Non-pigmented ciliary epithelial cell (primary cell): ENCODE measurements at regions not wholly inside any gene's neighbourhood (a gene's known extent, or its start where the extent isn't known, plus 50 kb on each side); places are given as distances from the start of the nearest gene placed in this dataset.
"Not testable (repeated sequence)": the region's sequence is repeated elsewhere in the genome, so short reads cannot be mapped to it uniquely, and the experiment has no call there.

Experiments used
- DNase-seq: peaks from one replicate; pipeline ENCODE4 v3.0.0-alpha.2; 2010; ENCODE audit warnings: low read depth

DNA sequence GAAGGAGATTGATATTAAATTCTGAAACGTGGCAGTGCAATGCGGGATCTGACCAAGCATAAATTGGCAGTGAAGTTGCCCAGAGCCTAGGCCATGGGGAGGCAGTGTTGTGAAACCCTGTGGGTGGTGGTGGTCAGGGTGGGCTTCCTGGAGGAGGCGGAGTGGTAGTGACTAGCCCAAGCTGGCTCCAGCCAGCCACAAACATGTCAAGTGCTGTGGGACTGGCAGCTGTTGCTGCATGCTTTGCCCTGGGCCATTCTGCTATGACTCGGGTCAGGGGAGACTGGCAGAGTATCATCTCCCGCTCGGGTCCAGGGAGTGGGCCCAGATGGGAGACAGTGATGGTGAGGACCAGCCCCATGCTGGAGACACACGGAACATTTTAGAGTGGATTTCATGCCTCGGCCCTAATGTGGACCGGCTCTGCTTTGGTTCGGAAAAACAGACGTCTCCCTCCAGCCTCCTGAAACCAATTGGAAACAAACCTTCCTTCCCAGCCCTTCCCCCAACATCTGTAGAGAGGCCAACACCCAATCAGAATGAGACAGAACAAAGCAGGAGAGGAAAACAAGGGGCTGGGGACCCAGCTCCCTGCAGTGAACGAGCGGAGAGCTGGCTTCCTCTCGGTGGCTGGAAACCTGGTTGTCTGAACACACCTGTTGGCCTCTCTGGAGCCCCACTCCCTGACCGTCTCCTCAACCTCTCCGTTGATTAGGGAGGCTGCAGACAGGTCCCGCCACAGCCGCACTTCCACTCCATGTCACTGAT, 58.2 kb downstream of the TMEM270 start:
- DNase-seq, result no peak

DNA sequence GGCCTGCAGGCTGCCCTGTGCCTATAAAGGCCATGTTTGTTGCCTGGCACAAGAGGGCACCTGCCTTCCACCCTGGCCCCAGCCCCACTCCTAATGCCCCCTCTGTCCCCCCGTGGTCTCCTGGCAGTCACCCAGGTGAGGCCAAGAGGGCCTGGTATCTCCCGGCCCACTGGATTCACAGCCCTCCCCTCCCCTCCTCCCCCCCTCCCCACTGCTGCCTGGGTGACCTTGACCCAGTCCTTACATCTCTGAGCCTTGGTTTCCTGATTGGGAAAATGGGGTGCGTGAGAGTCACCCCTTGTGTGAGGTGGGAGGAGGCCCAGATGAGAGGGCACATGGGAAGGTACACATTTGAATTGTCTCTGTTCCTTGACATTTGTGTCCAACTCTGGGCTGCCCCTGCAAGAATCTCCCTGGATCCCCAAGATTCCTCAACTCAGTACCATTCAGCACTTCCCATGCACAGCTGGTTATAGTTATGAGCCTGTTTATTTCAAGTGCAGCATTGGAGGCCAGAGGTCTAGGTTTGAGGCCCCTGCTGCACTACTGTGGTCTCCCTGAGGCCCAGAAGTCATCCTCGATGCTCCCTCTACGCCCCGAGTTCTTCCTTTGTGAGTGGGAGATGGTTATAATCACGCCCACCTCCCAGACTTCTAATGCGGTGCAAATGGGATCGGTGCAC, 58.9 kb downstream of the TMEM270 start:
- no peak for DNase-seq

DNA sequence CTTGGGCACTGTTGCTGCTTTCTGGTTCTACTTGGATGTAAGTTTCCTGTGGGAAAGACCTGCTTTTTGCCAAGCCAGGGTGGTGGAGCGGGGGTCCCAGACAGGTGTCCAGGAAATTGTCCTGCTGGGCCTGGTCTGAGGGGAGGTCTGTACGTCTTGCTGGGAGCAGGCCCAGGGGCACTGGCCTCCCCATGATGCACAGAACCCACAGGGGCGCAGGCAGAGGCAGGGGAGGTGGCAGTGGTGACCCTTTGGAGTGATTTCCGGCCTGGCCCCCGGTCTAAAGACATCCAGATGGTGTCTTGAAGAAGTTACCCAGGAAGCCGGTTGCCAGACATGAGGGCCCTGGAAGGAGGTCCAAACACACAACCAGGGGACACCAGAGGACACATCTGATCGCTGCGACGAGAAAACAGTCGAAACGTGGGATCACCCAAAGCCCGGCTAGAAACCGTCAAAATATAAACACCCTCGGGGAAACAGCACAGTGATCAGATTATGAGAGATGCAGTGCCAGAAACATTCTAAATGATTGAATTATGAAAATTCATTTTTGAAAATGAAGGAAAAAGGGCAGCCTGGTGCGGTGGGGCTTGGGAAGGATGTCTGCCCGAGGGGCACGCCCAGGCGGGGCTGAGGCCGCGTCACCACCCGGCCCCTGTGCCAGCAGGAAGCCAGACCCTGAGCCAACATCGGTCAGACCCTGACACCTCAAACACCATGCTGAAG, 59.6 kb downstream of the TMEM270 start:
- no peak for DNase-seq

DNA sequence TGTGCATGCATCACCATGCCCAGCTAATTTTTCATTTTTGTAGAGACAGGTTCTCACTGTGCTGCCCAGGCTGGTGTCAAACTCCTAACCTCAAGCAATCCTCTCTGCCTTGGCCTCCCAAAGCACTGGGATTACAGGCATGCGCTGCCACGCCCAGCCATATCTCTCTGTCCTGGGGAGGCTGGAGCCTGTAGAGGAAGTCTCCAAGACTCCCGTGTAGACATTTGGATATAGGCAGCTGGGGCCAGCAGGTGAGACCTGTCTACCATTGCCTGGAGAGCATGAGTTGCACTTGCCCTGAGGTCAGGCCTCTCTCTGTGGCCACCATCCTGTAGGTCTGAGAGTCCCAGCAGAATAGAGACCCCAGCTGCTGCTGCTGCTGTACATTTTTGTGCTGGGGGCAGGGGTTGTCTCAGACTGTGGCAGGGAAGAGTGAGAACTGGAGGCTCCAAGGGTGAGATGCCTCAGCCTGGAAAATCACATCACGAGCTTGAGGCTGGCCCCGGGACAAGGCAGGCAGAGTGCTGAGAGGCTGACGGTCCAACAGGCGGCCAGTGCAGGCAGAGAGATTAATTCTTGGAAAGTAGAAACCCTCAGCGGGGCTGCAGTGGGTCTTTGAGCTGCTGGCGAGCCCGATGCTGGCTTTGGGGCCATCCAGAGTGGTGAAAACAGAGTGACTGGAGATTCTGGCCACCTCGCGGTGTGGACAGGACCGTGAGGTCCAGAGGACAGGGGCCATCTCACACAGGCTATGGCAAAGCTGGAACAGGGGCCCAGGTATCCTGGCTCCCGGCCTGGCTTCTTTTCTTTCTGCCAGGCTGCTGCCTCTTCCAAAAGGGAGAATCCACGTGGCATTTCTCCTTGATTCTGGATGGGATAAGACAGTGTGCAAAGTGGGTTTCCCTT, 60.9 kb downstream of the TMEM270 start:
- DNase-seq, result no peak

DNA sequence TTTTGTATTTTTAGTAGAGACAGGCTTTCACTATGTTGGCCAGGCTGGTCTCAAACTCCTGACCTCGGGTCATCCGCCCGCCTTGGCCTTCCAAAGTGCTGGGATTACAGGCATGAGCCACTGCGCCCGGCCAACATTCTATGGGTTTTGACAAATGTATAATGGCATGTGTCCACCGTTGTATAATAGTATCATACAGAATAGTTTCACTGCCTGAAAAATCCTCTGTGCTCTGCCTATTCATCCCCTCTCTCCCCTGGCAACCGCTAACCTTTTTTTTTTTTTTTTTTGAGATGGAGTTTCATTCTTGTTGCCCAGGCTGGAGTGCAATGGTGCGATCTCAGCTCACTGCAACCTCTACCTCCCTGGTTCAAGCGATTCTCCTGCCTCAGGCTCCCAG, 67.7 kb downstream of the TMEM270 start:
- not testable (repeated sequence) for DNase-seq

DNA sequence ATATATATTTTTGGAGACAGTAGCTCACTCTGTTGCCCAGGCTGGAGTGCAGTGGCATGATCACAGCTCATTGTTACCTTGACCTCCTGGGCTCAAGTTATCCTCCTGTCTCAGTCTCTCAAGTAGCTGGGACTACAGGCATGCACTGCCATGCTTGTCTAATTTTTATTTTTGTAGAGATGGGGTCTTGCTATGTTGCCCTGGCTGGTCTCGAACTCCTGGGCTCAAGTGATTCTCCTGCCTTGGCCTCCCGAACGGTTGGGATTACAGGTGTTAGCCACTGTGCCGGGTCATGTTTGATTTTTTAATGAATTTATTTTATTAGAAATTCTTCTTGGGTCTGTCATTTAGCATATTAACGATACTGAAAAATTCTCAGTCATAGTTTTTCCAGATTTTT, 70.5 kb downstream of the TMEM270 start:
- DNase-seq, result no peak

DNA sequence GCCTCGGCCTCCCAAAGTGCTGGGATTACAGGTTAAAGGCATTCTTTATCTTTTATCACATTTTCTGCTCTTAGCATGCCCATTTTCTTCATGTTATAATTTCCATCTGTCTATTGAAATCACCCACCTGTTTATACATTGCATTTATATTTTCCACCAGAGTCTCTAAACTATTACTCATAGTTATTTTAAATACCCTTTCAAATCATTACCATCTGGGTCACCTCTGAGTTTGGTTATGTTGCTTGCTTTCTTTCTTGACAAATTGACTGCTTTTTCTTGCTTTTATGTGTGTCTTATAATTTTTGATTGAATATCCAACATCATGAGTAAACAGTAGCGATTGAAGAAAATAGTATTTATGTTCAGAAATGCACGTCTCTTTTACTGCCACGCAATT, 71.4 kb downstream of the TMEM270 start:
- DNase-seq, result no peak

DNA sequence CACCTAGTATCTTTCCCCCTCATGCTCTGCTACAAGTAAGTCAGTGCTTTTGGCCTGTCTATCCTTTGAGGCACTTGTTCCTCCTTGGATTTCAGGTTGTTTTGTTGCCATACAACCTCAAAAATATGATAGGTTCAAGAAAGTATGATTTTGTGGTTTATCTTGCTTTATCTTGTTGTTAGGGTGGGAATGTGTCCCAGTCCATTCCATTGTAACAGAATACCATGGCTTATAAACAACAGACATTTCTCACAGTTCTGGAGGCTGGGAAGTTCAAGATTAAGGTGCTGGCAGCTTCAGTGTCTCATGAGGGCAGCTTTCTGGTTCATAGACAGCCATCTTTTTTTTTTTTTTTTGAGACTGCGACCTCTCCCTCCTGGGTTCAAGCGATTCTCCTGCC, 72.1 kb downstream of the TMEM270 start:
- no peak for DNase-seq

DNA sequence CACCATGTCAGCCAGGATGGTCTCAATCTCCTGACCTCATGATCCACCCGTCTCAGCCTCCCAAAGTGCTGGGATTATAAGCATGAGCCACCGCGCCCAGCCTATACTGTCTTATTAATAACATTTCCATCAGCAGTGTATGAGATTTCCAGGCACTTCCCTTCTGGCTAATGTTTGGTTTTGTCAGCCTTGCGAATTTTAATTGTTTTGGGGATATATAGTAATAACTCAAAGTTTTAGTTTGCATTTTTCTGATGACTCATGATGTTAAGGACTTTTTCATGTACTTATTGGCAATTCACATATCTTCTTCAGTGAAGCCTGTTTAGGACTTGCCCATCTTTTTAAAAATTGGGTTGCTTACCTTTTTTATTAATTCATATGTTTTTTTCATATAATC, 76.0 kb downstream of the TMEM270 start:
- DNase-seq, result no peak

DNA sequence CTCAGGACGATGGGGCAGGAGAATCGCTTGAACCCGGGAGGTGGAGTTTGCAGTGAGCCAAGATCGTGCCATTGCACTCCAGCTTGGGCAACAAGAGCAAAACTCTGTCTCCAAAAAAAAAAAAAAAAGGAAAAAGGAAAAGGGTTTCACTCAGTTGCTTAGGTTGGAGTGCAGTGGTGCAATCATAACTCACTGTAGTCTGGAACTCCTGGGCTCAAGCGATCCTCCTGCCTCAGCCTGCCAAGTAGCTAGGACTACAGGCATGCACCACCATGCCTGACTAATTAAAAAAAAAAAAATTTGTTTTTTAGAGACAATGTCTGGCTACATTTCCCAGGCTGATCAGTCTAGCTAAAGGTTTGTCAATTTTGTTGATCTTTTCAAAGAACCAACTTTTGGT, 76.7 kb downstream of the TMEM270 start:
- DNase-seq, result not testable (repeated sequence)

DNA sequence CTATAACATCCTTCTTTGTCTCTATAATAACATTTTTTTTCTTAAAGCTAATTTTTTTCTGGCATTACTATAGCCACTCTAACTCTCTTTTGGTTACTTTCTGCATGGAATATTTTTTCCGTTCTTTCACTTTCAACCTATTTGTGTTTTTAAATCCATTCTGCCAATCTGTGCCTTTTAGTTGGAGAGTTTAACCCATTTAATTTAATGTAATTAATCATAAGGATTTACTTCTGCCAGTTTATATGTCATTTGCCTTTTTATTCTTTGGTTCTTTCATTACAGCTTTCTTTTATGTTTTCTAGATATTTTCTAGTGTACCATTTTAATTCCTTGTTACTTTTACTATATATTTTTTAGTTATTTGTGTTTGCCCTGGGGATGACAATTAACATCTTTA, 78.6 kb downstream of the TMEM270 start:
- no peak for DNase-seq

DNA sequence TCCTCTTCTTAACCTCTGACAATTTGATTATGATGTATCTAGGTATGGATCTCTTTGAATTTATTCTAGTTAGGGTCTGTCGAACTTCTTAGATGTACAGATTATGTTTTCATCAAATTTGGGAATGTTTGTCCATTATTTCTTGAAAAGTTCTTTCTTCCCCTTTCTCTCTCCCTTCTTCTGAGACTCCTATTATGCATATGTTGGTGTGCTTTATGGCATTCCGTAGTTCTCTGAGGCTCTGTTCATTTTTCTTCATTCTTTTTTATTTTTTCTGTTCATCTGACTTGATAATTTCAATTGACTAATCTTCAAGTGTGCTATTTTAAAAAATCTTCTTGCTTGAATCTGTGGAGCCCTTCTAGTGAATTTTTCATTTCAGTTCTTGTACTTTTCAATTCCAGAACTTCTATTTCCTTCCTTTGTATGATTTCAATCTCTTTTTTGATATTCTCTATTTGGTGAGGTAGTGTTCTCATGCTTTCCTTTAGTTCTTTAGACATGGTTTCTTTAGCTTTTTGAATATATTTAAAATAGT, 79.8 kb downstream of the TMEM270 start:
- DNase-seq, result no peak

DNA sequence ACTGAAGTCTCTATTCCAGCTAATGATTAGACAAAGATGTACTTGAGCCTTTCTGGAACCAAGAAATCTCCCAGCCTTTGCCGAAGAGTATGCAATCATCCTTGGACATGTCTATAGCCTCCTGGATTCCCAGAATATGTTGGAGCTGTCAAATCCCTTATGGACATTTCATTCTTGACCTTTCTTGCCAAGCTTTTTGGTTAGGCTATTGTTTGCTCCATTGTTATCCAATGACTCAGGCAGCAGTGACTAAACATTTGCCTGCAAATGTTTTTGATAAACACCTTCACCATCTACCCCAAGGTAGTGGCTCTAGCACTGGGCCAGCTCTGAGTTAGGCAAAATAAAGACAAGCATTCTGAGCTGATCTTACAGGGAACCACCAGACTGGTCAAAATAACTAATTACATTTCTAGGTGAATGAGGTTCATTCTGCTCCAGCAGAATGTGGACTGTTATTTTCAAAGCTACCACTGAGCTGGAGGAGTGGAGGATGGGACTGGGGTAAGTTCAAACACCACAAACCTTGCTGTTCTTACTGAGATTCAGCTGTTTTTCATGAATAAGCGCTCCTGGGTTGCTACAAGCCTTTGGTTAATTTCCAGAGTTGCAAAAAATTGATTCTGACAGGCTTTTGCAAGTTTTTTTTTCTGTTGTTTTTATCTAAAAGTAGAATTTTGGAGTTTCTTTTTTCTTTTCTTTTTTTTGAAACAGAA, 81.0 kb downstream of the TMEM270 start:
- DNase-seq, result peak; percentile 11

DNA sequence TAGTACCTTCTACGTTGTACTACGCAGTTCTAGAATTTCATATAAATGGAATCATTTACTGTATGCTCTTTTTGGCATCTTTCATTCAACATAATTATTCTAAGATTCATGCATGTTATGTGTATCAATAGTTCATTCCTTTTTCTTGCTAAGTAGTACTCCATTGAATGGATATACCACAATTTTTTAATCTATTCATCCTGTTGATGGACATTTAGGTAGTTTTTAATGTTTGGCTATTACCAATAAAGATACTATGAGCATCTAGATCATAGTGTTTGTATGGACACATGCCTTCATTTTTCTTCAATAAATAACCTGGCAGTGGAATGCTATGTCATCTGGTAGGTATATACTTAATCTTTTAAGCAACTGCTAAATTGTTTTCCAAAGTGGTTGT, 83.0 kb upstream of the ELN start:
- no peak for DNase-seq

DNA sequence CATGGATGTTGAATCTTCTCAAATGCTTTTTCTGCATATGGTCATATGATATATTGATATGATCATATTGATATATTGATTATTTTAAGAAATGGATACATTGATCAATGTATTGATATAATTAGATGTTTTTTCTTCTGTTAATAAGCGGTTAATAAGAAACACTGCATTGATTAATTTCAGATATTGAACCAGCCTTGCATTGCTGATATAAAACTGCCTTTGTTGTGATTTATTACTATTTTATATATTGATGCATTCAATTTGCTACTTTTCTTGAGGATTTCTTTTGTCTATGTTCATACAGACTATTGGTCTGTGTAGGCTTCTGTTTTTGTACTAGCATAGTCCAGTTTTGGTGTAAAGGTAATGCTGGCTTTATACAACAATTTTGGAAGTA, 79.7 kb upstream of the ELN start:
- DNase-seq, result no peak

DNA sequence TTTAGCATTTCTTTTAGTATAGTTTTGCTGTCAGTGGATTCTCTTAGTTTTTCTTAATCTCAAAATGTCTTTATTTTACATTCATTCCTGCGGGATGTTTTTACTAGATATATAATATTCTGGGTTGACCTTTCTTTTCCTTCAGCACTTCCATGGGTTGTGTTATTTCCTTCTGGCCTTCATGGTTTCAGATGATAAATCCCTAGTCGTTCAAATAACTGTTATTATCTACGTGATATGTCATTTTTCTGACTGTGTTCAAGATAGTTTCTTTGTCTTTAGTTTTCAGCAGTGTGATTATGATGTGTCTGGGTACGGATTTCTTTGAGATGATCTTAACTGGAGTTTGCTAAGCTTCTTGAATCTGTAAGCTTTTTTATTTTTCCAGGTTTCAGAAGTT, 75.7 kb upstream of the ELN start:
- DNase-seq, result no peak

DNA sequence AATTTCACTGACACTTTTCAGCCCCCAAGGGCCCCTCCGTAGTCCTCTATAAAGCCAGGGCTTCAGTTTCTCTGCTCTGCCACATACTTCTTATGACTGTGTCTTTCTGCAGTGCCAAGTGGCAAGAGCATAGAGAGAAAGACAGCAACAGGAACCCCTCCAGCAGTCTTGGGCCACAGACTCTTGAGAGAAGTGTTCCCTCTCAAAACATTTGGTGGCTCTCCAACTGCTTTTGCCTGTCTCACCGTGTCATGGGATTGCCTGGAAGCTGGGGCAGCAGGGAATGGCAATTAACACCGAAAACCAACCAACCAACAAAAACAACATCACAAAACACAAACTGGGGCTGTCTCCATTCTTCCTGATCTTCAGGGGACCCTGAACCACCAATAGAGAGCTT, 73.8 kb upstream of the ELN start:
- no peak for DNase-seq

DNA sequence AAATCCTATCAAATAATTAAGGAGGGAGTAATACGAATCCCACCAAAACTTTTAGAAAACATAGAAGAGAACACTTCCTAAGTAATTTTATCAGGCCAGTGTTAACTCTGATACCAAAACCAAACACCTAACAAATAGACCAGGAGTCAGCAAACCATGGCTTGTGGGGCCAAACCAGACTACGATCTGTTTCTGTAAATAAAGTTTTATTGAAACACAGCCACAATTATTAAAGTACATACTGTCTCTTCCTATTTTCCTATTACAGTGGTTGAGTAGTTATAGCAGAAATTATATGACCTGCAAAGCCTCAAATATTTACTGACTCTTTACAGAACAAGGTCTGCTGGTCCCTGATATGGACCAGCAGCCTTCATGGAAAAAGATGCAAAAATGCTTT, 73.1 kb upstream of the ELN start:
- DNase-seq, result no peak

DNA sequence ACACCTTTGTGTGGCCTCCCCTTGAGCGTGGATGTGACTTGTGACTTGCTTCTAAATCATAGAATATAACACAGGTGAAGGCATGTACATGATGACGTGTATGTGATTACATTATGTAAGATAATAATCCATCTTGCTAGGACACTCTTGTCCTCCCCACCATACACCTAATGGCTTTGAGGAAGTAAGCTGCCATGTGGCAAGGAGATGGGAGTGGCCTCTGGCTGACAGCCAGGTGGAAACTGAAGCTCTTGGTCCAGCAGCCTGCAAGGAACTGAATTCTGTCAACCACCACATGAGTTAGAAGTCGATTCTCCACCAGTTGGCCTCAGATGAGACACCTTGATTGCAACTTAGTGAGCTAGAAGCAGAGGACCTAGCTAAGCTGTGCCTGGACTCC, 67.4 kb upstream of the ELN start:
- no peak for DNase-seq

DNA sequence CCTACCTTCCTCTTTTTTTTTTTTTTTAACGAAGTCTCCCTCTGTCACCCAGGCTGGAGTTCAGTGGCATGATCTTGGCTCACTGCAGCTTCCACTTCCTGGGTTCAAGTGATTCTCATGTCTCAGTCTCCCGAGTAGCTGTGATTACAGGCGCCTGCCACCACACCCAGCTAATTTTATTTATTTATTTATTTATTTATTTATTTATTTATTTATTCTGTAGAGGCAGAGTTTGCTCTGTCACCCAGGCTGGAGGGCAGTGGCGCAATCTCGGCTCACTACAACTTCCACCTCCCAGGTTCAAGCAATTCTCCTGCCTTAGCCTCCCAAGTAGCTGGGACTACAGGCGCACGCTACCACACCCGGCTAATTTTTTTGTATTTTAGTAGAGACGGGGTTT, 66.0 kb upstream of the ELN start:
- not testable (repeated sequence) for DNase-seq

DNA sequence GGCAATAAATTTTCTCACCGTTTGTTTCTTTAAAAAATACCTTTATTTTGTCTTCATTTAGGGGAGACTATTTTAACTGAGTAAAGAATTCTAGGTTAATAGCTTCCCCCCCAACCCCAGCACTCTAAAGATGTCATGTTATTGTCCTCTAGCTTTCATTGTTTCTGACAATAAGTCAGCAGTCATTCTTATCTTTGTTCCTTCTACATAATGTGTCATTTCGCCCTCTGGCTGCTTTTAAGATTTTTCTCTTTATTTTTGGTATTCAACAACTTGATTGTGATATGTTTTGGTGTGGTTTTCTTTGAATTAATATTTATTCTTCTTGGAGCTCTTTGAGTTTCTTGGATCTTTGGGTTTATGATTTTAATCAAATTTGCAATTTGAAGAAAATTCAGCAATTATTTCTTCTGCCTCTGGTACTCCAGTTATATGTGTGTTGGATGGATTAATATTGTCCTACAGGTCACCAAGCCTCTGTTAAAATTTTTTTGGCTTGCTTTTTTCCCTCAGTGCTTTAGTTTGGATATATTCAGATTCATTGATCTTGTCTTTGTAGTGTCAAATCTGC, 64.6 kb upstream of the ELN start:
- DNase-seq, result no peak
